CD14-positive monocyte (primary cell): ENCODE measurements at regions not wholly inside any gene's neighbourhood (a gene's known extent, or its start where the extent isn't known, plus 50 kb on each side); places are given as distances from the start of the nearest gene placed in this dataset.

Experiments
- DNase-seq, 3 donors: peaks; one replicate each; pipeline ENCODE4 v3.0.0-alpha.2; 2011 to 2022
- H2AFZ ChIP-seq: 2 replicates; pipeline ENCODE4 v1.6.0; 2012; ENCODE audit warnings: mild to moderate bottlenecking, low read depth, low read length, inconsistent platforms; ENCODE audit not compliant: insufficient read depth, poor library complexity, severe bottlenecking
- H3K27ac ChIP-seq, 2 donors: 1 replicate in 1 of 2; 2 replicates in 1 of 2; pipeline ENCODE4 v1.5.1; 2012 to 2013; ENCODE audit warnings: low read length in 2 of 2, control low read depth in 1 of 2, inconsistent platforms in 1 of 2, low read depth in 1 of 2, mild to moderate bottlenecking in 1 of 2
- H3K27me3 ChIP-seq, 2 donors: one replicate each; pipeline versions ENCODE4 v1.6.0 to v1.6.1; 2011 to 2013; ENCODE audit warnings: low read length in 2 of 2; ENCODE audit not compliant: control insufficient read depth in 2 of 2, insufficient read depth in 2 of 2
- H3K36me3 ChIP-seq, 2 donors: replicated peaks in 1 of 2; 1 replicate in 1 of 2; 2 replicates in 1 of 2; pipeline versions ENCODE4 v1.5.1 to v1.6.1; 2012 to 2013; ENCODE audit warnings: low read length in 2 of 2, control low read depth in 1 of 2, inconsistent platforms in 1 of 2, mild to moderate bottlenecking in 1 of 2; ENCODE audit not compliant: insufficient read depth in 2 of 2, control insufficient read depth in 1 of 2
- H3K4me1 ChIP-seq, 2 donors: 1 replicate in 1 of 2; 2 replicates in 1 of 2; pipeline versions ENCODE4 v1.5.1 to v1.6.1; 2012 to 2013; ENCODE audit warnings: low read length in 2 of 2, control low read depth in 1 of 2, inconsistent platforms in 1 of 2, mild to moderate bottlenecking in 1 of 2, moderate library complexity in 1 of 2; ENCODE audit not compliant: insufficient read depth in 2 of 2, control insufficient read depth in 1 of 2
- H3K4me2 ChIP-seq: replicated peaks from 2 replicates; pipeline ENCODE3; 2012; ENCODE audit warnings: low read length, moderate library complexity, mild to moderate bottlenecking; ENCODE audit not compliant: poor library complexity, severe bottlenecking; ENCODE audit errors: extremely low read depth
- H3K4me3 ChIP-seq, 3 experiments: fragments of 200-600 bp in 1 of 3; sonication (generic) in 1 of 3; replicated peaks in 1 of 3; 1 replicate in 2 of 3; 2 replicates in 1 of 3; pipeline ENCODE4 v1.5.1; 2011 to 2013; ENCODE audit warnings: low read length in 3 of 3, mild to moderate bottlenecking in 3 of 3, control low read depth in 2 of 3, low read depth in 2 of 3, inconsistent platforms in 1 of 3, moderate library complexity in 1 of 3
- H3K79me2 ChIP-seq: 2 replicates; pipeline ENCODE4 v1.6.0; 2012; ENCODE audit warnings: mild to moderate bottlenecking, control low read depth, inconsistent platforms, low read length, moderate library complexity; ENCODE audit not compliant: insufficient read depth
- H3K9ac ChIP-seq: 2 replicates; pipeline ENCODE4 v1.6.0; 2017; ENCODE audit warnings: low read length, mild to moderate bottlenecking; ENCODE audit not compliant: insufficient read depth, poor library complexity, severe bottlenecking
- H3K9me3 ChIP-seq, 2 donors: replicated peaks in 1 of 2; 1 replicate in 1 of 2; 2 replicates in 1 of 2; pipeline versions ENCODE4 v1.5.1 to v1.6.1; 2012 to 2013; ENCODE audit warnings: low read length in 2 of 2, control low read depth in 1 of 2; ENCODE audit not compliant: control insufficient read depth in 1 of 2, insufficient read depth in 1 of 2
- H4K20me1 ChIP-seq: 2 replicates; pipeline ENCODE4 v1.6.0; 2012; ENCODE audit warnings: mild to moderate bottlenecking, low read length, control low read depth, moderate library complexity; ENCODE audit not compliant: insufficient read depth
- H3K27ac Mint-ChIP-seq, 7 donors: one replicate each; pipeline ENCODE4 v1.8.0; 2020; ENCODE audit warnings: mild to moderate bottlenecking in 7 of 7, mixed read lengths in 7 of 7, moderate library complexity in 6 of 7, inconsistent platforms in 2 of 7
- H3K27me3 Mint-ChIP-seq, 3 donors: one replicate each; pipeline ENCODE4 v1.8.0; 2021 to 2022; ENCODE audit warnings: low read depth in 3 of 3, mild to moderate bottlenecking in 3 of 3, mixed read lengths in 3 of 3, moderate library complexity in 3 of 3, inconsistent platforms in 1 of 3
- H3K36me3 Mint-ChIP-seq, 2 donors: one replicate each; pipeline ENCODE4 v1.8.0; 2020; ENCODE audit warnings: mixed read lengths in 2 of 2, inconsistent platforms in 1 of 2, mild to moderate bottlenecking in 1 of 2
- H3K4me1 Mint-ChIP-seq: one replicate; pipeline ENCODE4 v1.8.0; 2020; ENCODE audit warnings: mild to moderate bottlenecking, mixed read lengths
- H3K4me3 Mint-ChIP-seq, 2 donors: one replicate each; pipeline ENCODE4 v1.8.0; 2020; ENCODE audit warnings: mild to moderate bottlenecking in 2 of 2, mixed read lengths in 2 of 2, moderate library complexity in 1 of 2
- H3K9me3 Mint-ChIP-seq, 7 donors: one replicate each; pipeline ENCODE4 v1.8.0; 2020 to 2022; ENCODE audit warnings: mixed read lengths in 7 of 7, mild to moderate bottlenecking in 6 of 7, moderate library complexity in 6 of 7, inconsistent platforms in 2 of 7
- CTCF ChIP-seq: fragments of 200-600 bp; IDR thresholded peaks from one replicate; pipeline ENCODE4 v1.8.0; 2022; ENCODE audit warnings: antibody characterized with exemption, mild to moderate bottlenecking
- WGBS: methylation state at CpG from one replicate; pipeline ENCODE4 v1.1.5; 2013; ENCODE audit warnings: missing lambda C conversion rate; ENCODE audit not compliant: insufficient coverage; 5-methylcytosine and 5-hydroxymethylcytosine counted together
- intact Hi-C, 2 donors: fragments of 100-400 bp; cut with micrococcal nuclease; formaldehyde crosslinking; loops; one replicate each; pipeline versions ENCODE4 v1.15.0 to v1.15.1; 2023

GRCh38 chr4:182973511-182973911 lies 56.3 kb upstream of the DCTD start:
- Histone ChIP-seq H3K4me2 (no peak overlapping the region), H3K27ac (no peak overlapping the region), H3K4me1 (no peaks in the 10 kb centered on the region), H3K4me3 (no peak overlapping the region), H4K20me1 (no peaks in the 10 kb centered on the region), H3K36me3 (no peaks in the 10 kb centered on the region), H3K9me3 (peaks cover 0 to 6% of the 10 kb centered on the region in 2 donors), H2AFZ (no peak overlapping the region), H3K27me3 (no peaks in the 10 kb centered on the region), H3K9ac (no peak overlapping the region), H3K79me2 (no peaks in the 10 kb centered on the region)
- H3K9me3 Mint-ChIP-seq = peaks cover 2 to 10% (median 5%) of the 10 kb centered on the region in 7 donors
- no peak overlapping the region for H3K4me3 Mint-ChIP-seq
- peaks cover 0 to 2% (median 0%) of the 10 kb centered on the region in 3 donors for H3K27me3 Mint-ChIP-seq
- peaks cover 8% of the 10 kb centered on the region for H3K4me1 Mint-ChIP-seq
- no peak for TF ChIP-seq CTCF
- H3K36me3 Mint-ChIP-seq = no peaks in the 10 kb centered on the region
- DNase-seq = no peak
- WGBS = 100% methylated on average over 1 of the region's 3 CpGs
- no peak overlapping the region for H3K27ac Mint-ChIP-seq
- intact Hi-C loops = no loop called here

GRCh38 chr4:182971702-182972101 lies 54.5 kb upstream of the DCTD start:
- H4K20me1 ChIP-seq = no peaks in the 10 kb centered on the region
- WGBS = no CpG with 5 or more reads among the region's 3 CpGs
- H3K4me3 Mint-ChIP-seq = no peak overlapping the region

More at GRCh38 chr4:182971702-182972101, 54.5 kb upstream of the DCTD start:
- Histone ChIP-seq H3K9me3 (no peaks in the 10 kb centered on the region), H2AFZ (no peak overlapping the region), H3K79me2 (no peaks in the 10 kb centered on the region), H3K4me2 (no peak overlapping the region), H3K4me1 (no peaks in the 10 kb centered on the region), H3K27me3 (no peaks in the 10 kb centered on the region), H3K4me3 (no peak overlapping the region), H3K36me3 (no peaks in the 10 kb centered on the region), H3K27ac (no peak overlapping the region), H3K9ac (no peak overlapping the region)
- Mint-ChIP-seq H3K27ac (no peak overlapping the region), H3K36me3 (no peaks in the 10 kb centered on the region), H3K4me1 (peaks cover 8% of the 10 kb centered on the region), H3K9me3 (peaks cover 0 to 6% (median 1%) of the 10 kb centered on the region in 7 donors), H3K27me3 (peaks cover 0 to 3% (median 0%) of the 10 kb centered on the region in 3 donors)
- intact Hi-C loops = no loop called here
- no peak for TF ChIP-seq CTCF
- no peak for DNase-seq
